ENCODE measurements at regions not wholly inside any gene's neighbourhood (a gene's known extent, or its start where the extent isn't known, plus 50 kb on each side); places are given as distances from the start of the nearest gene placed in this dataset.

- no peak overlapping the region for H3K27ac ChIP-seq (ENCODE audit: low read depth in 1 of 2, low read length in 1 of 2)
- WGBS, result 53% methylated on average over 5 of the region's 5 CpGs
- H3K4me3 ChIP-seq (ENCODE audit: low read length in 2 of 2), result no peak overlapping the region
- peaks cover 0 to 4% of the 10 kb centered on the region in 2 donors for H3K4me1 ChIP-seq (ENCODE audit: control insufficient read depth in 2 of 2, insufficient read depth in 2 of 2, low read length in 2 of 2)
- no peaks in the 10 kb centered on the region for H3K36me3 ChIP-seq (ENCODE audit: control insufficient read depth in 2 of 2, insufficient read depth in 2 of 2, low read length in 1 of 2)
- peaks cover 51 to 71% of the 10 kb centered on the region in 2 donors for H3K27me3 ChIP-seq (ENCODE audit: control insufficient read depth in 2 of 2, insufficient read depth in 1 of 2, low read length in 1 of 2)
- H3K9me3 ChIP-seq (ENCODE audit: control insufficient read depth in 2 of 2, insufficient read depth in 1 of 2, low read length in 1 of 2), result no peaks in the 10 kb centered on the region
- no peak for DNase-seq (ENCODE audit: low read depth in 6 of 9, low spot score in 9 of 9)
Measured at GRCh38 chr11:43573873-43574272, 106.7 kb upstream of the HSD17B12 start.

GRCh38 chr11:43574411-43574810, 106.1 kb upstream of the HSD17B12 start:
- Histone ChIP-seq H3K27me3 (ENCODE audit: control insufficient read depth in 2 of 2, insufficient read depth in 1 of 2, low read length in 1 of 2) (peaks cover 56 to 76% of the 10 kb centered on the region in 2 donors), H3K27ac (ENCODE audit: low read depth in 1 of 2, low read length in 1 of 2) (no peak overlapping the region), H3K4me1 (ENCODE audit: control insufficient read depth in 2 of 2, insufficient read depth in 2 of 2, low read length in 2 of 2) (peaks cover 3 to 4% of the 10 kb centered on the region in 2 donors), H3K36me3 (ENCODE audit: control insufficient read depth in 2 of 2, insufficient read depth in 2 of 2, low read length in 1 of 2) (no peaks in the 10 kb centered on the region), H3K9me3 (ENCODE audit: control insufficient read depth in 2 of 2, insufficient read depth in 1 of 2, low read length in 1 of 2) (no peaks in the 10 kb centered on the region), H3K4me3 (ENCODE audit: low read length in 2 of 2) (no peak overlapping the region)
- DNase-seq (ENCODE audit: low read depth in 6 of 9, low spot score in 9 of 9), result no peak
- 31% methylated on average over 1 of the region's 1 CpG for whole genome bisulfite sequencing

GRCh38 chr11:43574949-43575912, 105.3 kb upstream of the HSD17B12 start:
- no peak overlapping the region for H3K4me3 ChIP-seq (ENCODE audit: low read length in 2 of 2)
- peak in 1 of 9 donors; percentile 20 for DNase-seq (ENCODE audit: low read depth in 6 of 9, low spot score in 9 of 9)
- peaks cover 0 to 4% of the 10 kb centered on the region in 2 donors for H3K9me3 ChIP-seq (ENCODE audit: control insufficient read depth in 2 of 2, insufficient read depth in 1 of 2, low read length in 1 of 2)
- 3% methylated on average over 50 of the region's 50 CpGs for WGBS
- H3K27ac ChIP-seq (ENCODE audit: low read depth in 1 of 2, low read length in 1 of 2), result no peak overlapping the region
- H3K4me1 ChIP-seq (ENCODE audit: control insufficient read depth in 2 of 2, insufficient read depth in 2 of 2, low read length in 2 of 2), result peaks cover 5 to 7% of the 10 kb centered on the region in 2 donors
- peaks cover 62 to 84% of the 10 kb centered on the region in 2 donors for H3K27me3 ChIP-seq (ENCODE audit: control insufficient read depth in 2 of 2, insufficient read depth in 1 of 2, low read length in 1 of 2)
- no peaks in the 10 kb centered on the region for H3K36me3 ChIP-seq (ENCODE audit: control insufficient read depth in 2 of 2, insufficient read depth in 2 of 2, low read length in 1 of 2)

- H3K4me3 ChIP-seq (ENCODE audit: low read length in 2 of 2), result no peak overlapping the region
- no peaks in the 10 kb centered on the region for H3K36me3 ChIP-seq (ENCODE audit: control insufficient read depth in 2 of 2, insufficient read depth in 2 of 2, low read length in 1 of 2)
- WGBS, result 7% methylated on average over 11 of the region's 11 CpGs
- no peak overlapping the region for H3K27ac ChIP-seq (ENCODE audit: low read depth in 1 of 2, low read length in 1 of 2)
- peaks cover 5 to 7% of the 10 kb centered on the region in 2 donors for H3K4me1 ChIP-seq (ENCODE audit: control insufficient read depth in 2 of 2, insufficient read depth in 2 of 2, low read length in 2 of 2)
- DNase-seq (ENCODE audit: low read depth in 6 of 9, low spot score in 9 of 9), result no peak
- H3K9me3 ChIP-seq (ENCODE audit: control insufficient read depth in 2 of 2, insufficient read depth in 1 of 2, low read length in 1 of 2), result peaks cover 0 to 4% of the 10 kb centered on the region in 2 donors
- H3K27me3 ChIP-seq (ENCODE audit: control insufficient read depth in 2 of 2, insufficient read depth in 1 of 2, low read length in 1 of 2), result peaks cover 69 to 91% of the 10 kb centered on the region in 2 donors
Measured at GRCh38 chr11:43575913-43576310, 104.6 kb upstream of the HSD17B12 start.

- no peaks in the 10 kb centered on the region for H3K36me3 ChIP-seq (ENCODE audit: control insufficient read depth in 2 of 2, insufficient read depth in 2 of 2, low read length in 1 of 2)
- H3K27me3 ChIP-seq (ENCODE audit: control insufficient read depth in 2 of 2, insufficient read depth in 1 of 2, low read length in 1 of 2), result peaks cover 74 to 92% of the 10 kb centered on the region in 2 donors
- H3K27ac ChIP-seq (ENCODE audit: low read depth in 1 of 2, low read length in 1 of 2), result no peak overlapping the region
- H3K9me3 ChIP-seq (ENCODE audit: control insufficient read depth in 2 of 2, insufficient read depth in 1 of 2, low read length in 1 of 2), result peaks cover 0 to 4% of the 10 kb centered on the region in 2 donors
- 14% methylated on average over 11 of the region's 11 CpGs for WGBS
- H3K4me3 ChIP-seq (ENCODE audit: low read length in 2 of 2), result no peak overlapping the region
- H3K4me1 ChIP-seq (ENCODE audit: control insufficient read depth in 2 of 2, insufficient read depth in 2 of 2, low read length in 2 of 2), result peaks cover 5 to 7% of the 10 kb centered on the region in 2 donors
- no peak for DNase-seq (ENCODE audit: low read depth in 6 of 9, low spot score in 9 of 9)
Measured at GRCh38 chr11:43576320-43576802, 104.2 kb upstream of the HSD17B12 start.

GRCh38 chr11:43576803-43577521, 103.6 kb upstream of the HSD17B12 start:
- DNase-seq (ENCODE audit: low read depth in 6 of 9, low spot score in 9 of 9), result peak in 3 of 9 donors; percentile 9 to 34 (median 10)
- Histone ChIP-seq H3K9me3 (ENCODE audit: control insufficient read depth in 2 of 2, insufficient read depth in 1 of 2, low read length in 1 of 2) (peaks cover 0 to 4% of the 10 kb centered on the region in 2 donors), H3K27me3 (ENCODE audit: control insufficient read depth in 2 of 2, insufficient read depth in 1 of 2, low read length in 1 of 2) (peaks cover 77 to 94% of the 10 kb centered on the region in 2 donors), H3K4me3 (ENCODE audit: low read length in 2 of 2) (no peak overlapping the region), H3K36me3 (ENCODE audit: control insufficient read depth in 2 of 2, insufficient read depth in 2 of 2, low read length in 1 of 2) (no peaks in the 10 kb centered on the region), H3K27ac (ENCODE audit: low read depth in 1 of 2, low read length in 1 of 2) (no peak overlapping the region), H3K4me1 (ENCODE audit: control insufficient read depth in 2 of 2, insufficient read depth in 2 of 2, low read length in 2 of 2) (peaks cover 5 to 7% of the 10 kb centered on the region in 2 donors)
- WGBS, result 5% methylated on average over 35 of the region's 35 CpGs

- H3K36me3 ChIP-seq (ENCODE audit: control insufficient read depth in 2 of 2, insufficient read depth in 2 of 2, low read length in 1 of 2), result no peaks in the 10 kb centered on the region
- peaks cover 0 to 4% of the 10 kb centered on the region in 2 donors for H3K9me3 ChIP-seq (ENCODE audit: control insufficient read depth in 2 of 2, insufficient read depth in 1 of 2, low read length in 1 of 2)
- 13% methylated on average over 17 of the region's 17 CpGs for WGBS
- H3K27me3 ChIP-seq (ENCODE audit: control insufficient read depth in 2 of 2, insufficient read depth in 1 of 2, low read length in 1 of 2), result peaks cover 84 to 99% of the 10 kb centered on the region in 2 donors
- H3K4me1 ChIP-seq (ENCODE audit: control insufficient read depth in 2 of 2, insufficient read depth in 2 of 2, low read length in 2 of 2), result peaks cover 5 to 7% of the 10 kb centered on the region in 2 donors
- H3K4me3 ChIP-seq (ENCODE audit: low read length in 2 of 2), result no peak overlapping the region
- H3K27ac ChIP-seq (ENCODE audit: low read depth in 1 of 2, low read length in 1 of 2), result no peak overlapping the region
- DNase-seq (ENCODE audit: low read depth in 6 of 9, low spot score in 9 of 9), result no peak
Measured at GRCh38 chr11:43577566-43578264, 102.8 kb upstream of the HSD17B12 start.

- Histone ChIP-seq H3K27me3 (ENCODE audit: control insufficient read depth in 2 of 2, insufficient read depth in 1 of 2, low read length in 1 of 2) (peaks cover 90 to 99% of the 10 kb centered on the region in 2 donors), H3K9me3 (ENCODE audit: control insufficient read depth in 2 of 2, insufficient read depth in 1 of 2, low read length in 1 of 2) (peaks cover 0 to 4% of the 10 kb centered on the region in 2 donors), H3K27ac (ENCODE audit: low read depth in 1 of 2, low read length in 1 of 2) (no peak overlapping the region), H3K4me1 (ENCODE audit: control insufficient read depth in 2 of 2, insufficient read depth in 2 of 2, low read length in 2 of 2) (peaks cover 5 to 7% of the 10 kb centered on the region in 2 donors), H3K4me3 (ENCODE audit: low read length in 2 of 2) (peak overlapping the region in 1 of 2 donors; percentile 36), H3K36me3 (ENCODE audit: control insufficient read depth in 2 of 2, insufficient read depth in 2 of 2, low read length in 1 of 2) (no peaks in the 10 kb centered on the region)
- WGBS, result 4% methylated on average over 35 of the region's 35 CpGs
- DNase-seq (ENCODE audit: low read depth in 6 of 9, low spot score in 9 of 9), result no peak
Measured at GRCh38 chr11:43578346-43579170, 102.0 kb upstream of the HSD17B12 start.

Data from thymus (tissue), 11 donors.